Stomach smooth muscle (tissue), 2 donors: ENCODE measurements at regions not wholly inside any gene's neighbourhood (a gene's known extent, or its start where the extent isn't known, plus 50 kb on each side); places are given as distances from the start of the nearest gene placed in this dataset.

Experiments
- H3K27ac ChIP-seq: one replicate; pipeline ENCODE4 v1.7.0; 2013; ENCODE audit warnings: mild to moderate bottlenecking, low read length, inconsistent platforms
- H3K27me3 ChIP-seq, 2 donors: one replicate each; pipeline ENCODE4 v1.7.0; 2013; ENCODE audit warnings: low read length in 2 of 2; ENCODE audit not compliant: insufficient read depth in 2 of 2, control insufficient read depth in 1 of 2
- H3K36me3 ChIP-seq, 2 donors: one replicate each; pipeline ENCODE4 v1.7.0; 2013; ENCODE audit warnings: low read length in 2 of 2; ENCODE audit not compliant: control insufficient read depth in 2 of 2, insufficient read depth in 2 of 2
- H3K4me1 ChIP-seq: one replicate; pipeline ENCODE4 v1.7.0; 2013; ENCODE audit warnings: low read length; ENCODE audit not compliant: control insufficient read depth, insufficient read depth
- H3K4me3 ChIP-seq, 2 donors: one replicate each; pipeline ENCODE4 v1.7.0; 2013; ENCODE audit warnings: low read length in 2 of 2
- H3K9ac ChIP-seq, 2 donors: one replicate each; pipeline ENCODE4 v1.7.0; 2013; ENCODE audit warnings: low read length in 2 of 2, mild to moderate bottlenecking in 1 of 2
- H3K9me3 ChIP-seq, 2 donors: one replicate each; pipeline ENCODE4 v1.7.0; 2013; ENCODE audit warnings: low read length in 2 of 2; ENCODE audit not compliant: control insufficient read depth in 2 of 2
- donor health status: healthy.
- donor health status: Pancreatic carcinoma.

- no peak overlapping the region for H3K27ac ChIP-seq
- H3K4me1 ChIP-seq, result no peaks in the 10 kb centered on the region
- H3K4me3 ChIP-seq, result no peak overlapping the region
- peaks cover 0 to 1% of the 10 kb centered on the region in 2 donors for H3K9me3 ChIP-seq
- no peak overlapping the region for H3K9ac ChIP-seq
- no peaks in the 10 kb centered on the region for H3K36me3 ChIP-seq
- H3K27me3 ChIP-seq, result no peaks in the 10 kb centered on the region
These were observed 843.9 kb upstream of the TMEM132C start for GRCh38 chr12:127422935-127423566.

- Histone ChIP-seq H3K9ac (no peak overlapping the region), H3K4me1 (no peaks in the 10 kb centered on the region), H3K36me3 (no peaks in the 10 kb centered on the region), H3K4me3 (no peak overlapping the region), H3K27me3 (no peaks in the 10 kb centered on the region), H3K27ac (no peak overlapping the region), H3K9me3 (no peaks in the 10 kb centered on the region)
These were observed 841.5 kb upstream of the TMEM132C start for GRCh38 chr12:127425474-127425873.

- H3K4me1 ChIP-seq, result no peaks in the 10 kb centered on the region
- no peak overlapping the region for H3K9ac ChIP-seq
- H3K36me3 ChIP-seq, result no peaks in the 10 kb centered on the region
- H3K27ac ChIP-seq, result no peak overlapping the region
- H3K27me3 ChIP-seq, result no peaks in the 10 kb centered on the region
- H3K9me3 ChIP-seq, result no peaks in the 10 kb centered on the region
- no peak overlapping the region for H3K4me3 ChIP-seq
These were observed 838.5 kb upstream of the TMEM132C start for GRCh38 chr12:127428420-127428819.

DNA sequence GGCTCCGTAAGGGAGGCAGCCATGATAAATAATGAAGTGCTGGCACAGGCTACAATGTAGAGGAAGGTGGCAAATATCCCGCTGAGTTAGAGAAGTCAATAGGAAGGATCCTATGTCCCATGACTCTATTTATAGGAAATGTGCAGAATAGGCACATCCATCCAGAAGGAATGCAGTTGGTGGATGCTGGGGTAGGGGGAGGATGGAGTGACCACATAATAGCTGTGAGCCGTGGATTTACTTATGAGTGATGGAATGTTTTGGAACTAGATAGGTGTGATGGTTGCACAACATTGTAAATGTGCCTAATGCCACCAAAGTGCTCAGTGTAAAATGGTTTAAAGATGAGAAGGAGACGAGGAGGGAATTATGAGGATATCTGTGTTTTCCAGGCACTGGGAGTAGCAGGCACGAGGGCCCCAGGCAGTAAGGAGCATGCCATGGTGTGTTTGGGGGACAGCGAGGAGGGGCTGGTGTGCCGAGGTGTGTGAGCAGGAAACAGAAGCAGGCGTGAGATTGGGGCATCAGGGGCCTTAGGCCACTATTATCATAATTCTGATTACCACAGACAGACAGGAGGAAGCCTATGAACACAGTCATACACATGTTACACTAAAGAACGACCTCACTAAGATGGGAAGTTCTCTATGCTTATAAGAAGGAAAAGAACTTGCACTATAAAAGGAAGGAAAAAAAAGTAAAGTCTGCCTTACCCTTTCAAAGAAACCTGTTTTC lies 837.3 kb upstream of the TMEM132C start:
- H3K9me3 ChIP-seq, result no peaks in the 10 kb centered on the region
- H3K27ac ChIP-seq, result no peak overlapping the region
- H3K4me1 ChIP-seq, result no peaks in the 10 kb centered on the region
- H3K4me3 ChIP-seq, result no peak overlapping the region
- no peaks in the 10 kb centered on the region for H3K36me3 ChIP-seq
- H3K27me3 ChIP-seq, result no peaks in the 10 kb centered on the region
- no peak overlapping the region for H3K9ac ChIP-seq

DNA sequence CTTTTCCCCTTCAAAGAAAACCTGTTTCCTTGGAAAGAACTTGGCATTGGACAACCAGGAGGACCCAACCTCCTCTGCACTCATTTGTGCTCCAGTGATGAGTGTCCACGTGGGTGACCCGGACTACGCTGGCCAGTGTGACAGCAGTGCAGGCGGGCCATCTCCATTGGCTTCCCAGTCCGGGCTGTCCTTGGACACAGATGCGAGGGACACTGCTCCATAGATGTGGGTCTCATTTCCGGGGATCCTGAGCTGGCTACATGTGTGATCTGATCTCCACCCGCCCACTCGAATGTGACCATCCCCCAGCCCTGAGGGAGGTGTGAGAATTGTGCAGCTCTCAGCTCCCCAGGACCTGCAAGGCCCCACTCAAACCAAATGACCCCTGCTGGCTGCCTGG lies 836.6 kb upstream of the TMEM132C start:
- no peaks in the 10 kb centered on the region for H3K36me3 ChIP-seq
- no peaks in the 10 kb centered on the region for H3K27me3 ChIP-seq
- H3K27ac ChIP-seq, result no peak overlapping the region
- no peaks in the 10 kb centered on the region for H3K4me1 ChIP-seq
- H3K9ac ChIP-seq, result no peak overlapping the region
- no peaks in the 10 kb centered on the region for H3K9me3 ChIP-seq
- no peak overlapping the region for H3K4me3 ChIP-seq

DNA sequence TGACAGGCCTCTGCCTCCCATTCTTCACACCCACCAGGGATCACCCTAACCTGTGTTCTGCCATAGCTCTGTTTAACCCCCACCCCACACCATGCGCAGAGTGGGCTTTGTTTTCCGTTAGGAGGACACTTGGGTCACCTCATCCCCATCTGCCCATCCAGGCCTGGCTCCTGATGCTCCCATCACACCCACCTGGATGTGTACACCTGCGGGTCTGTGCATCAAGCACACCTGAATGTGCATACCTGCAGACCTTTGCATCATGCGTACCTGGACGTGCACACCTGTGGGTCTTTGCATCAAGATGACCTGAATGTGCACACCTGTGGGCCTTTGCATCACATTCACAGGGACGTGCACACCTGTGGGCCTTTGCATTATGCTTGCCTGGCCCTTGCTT lies 835.8 kb upstream of the TMEM132C start:
- Histone ChIP-seq H3K9me3 (no peaks in the 10 kb centered on the region), H3K36me3 (no peaks in the 10 kb centered on the region), H3K9ac (no peak overlapping the region), H3K27ac (no peak overlapping the region), H3K4me3 (no peak overlapping the region), H3K4me1 (no peaks in the 10 kb centered on the region), H3K27me3 (no peaks in the 10 kb centered on the region)

- Histone ChIP-seq H3K9me3 (no peaks in the 10 kb centered on the region), H3K9ac (no peak overlapping the region), H3K27me3 (no peaks in the 10 kb centered on the region), H3K4me1 (no peaks in the 10 kb centered on the region), H3K27ac (no peak overlapping the region), H3K4me3 (no peak overlapping the region), H3K36me3 (no peaks in the 10 kb centered on the region)
These were observed 835.4 kb upstream of the TMEM132C start for GRCh38 chr12:127431594-127431993.

GRCh38 chr12:127435439-127435838 lies 831.5 kb upstream of the TMEM132C start:
- H3K36me3 ChIP-seq, result no peaks in the 10 kb centered on the region
- peaks cover 0 to 4% of the 10 kb centered on the region in 2 donors for H3K9me3 ChIP-seq
- no peak overlapping the region for H3K4me3 ChIP-seq
- no peak overlapping the region for H3K27ac ChIP-seq
- no peaks in the 10 kb centered on the region for H3K27me3 ChIP-seq
- H3K9ac ChIP-seq, result no peak overlapping the region
- H3K4me1 ChIP-seq, result no peaks in the 10 kb centered on the region

GRCh38 chr12:127438512-127439244 lies 828.3 kb upstream of the TMEM132C start:
- no peak overlapping the region for H3K4me3 ChIP-seq
- H3K9me3 ChIP-seq, result peaks cover 0 to 4% of the 10 kb centered on the region in 2 donors
- H3K4me1 ChIP-seq, result no peaks in the 10 kb centered on the region
- no peaks in the 10 kb centered on the region for H3K36me3 ChIP-seq
- H3K27me3 ChIP-seq, result no peaks in the 10 kb centered on the region
- H3K9ac ChIP-seq, result no peak overlapping the region
- H3K27ac ChIP-seq, result no peak overlapping the region

DNA sequence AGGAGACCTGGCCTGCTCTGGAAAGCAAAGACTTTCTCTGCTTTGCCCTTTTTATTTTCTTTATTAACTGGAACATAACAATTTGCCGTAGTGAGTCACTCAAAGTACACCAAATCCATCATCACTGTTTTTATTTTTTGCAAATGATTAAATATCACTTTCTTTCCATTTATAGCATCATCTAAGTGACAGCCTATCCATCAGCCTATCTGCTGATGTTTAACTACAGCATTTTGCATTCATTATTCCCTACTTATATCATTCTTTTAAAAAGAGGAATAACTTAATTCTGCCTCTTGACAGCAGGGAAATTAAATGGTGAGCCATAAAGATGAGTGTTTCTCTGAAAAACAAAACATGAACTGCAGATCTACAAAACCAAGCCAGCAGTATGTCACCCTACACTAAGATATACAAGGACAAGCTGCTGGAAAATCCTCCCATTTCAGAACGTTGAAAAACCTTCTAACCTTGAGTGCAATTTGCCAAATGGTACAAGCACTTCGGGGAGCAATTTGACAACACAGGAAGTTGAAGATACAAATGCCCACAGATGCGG lies 821.3 kb upstream of the TMEM132C start:
- Histone ChIP-seq H3K27ac (no peak overlapping the region), H3K9me3 (no peaks in the 10 kb centered on the region), H3K4me3 (no peak overlapping the region), H3K4me1 (no peaks in the 10 kb centered on the region), H3K9ac (no peak overlapping the region), H3K27me3 (no peaks in the 10 kb centered on the region), H3K36me3 (no peaks in the 10 kb centered on the region)
